OCI-M2 (cell line): ENCODE measurements at regions not wholly inside any gene's neighbourhood (a gene's known extent, or its start where the extent isn't known, plus 50 kb on each side); places are given as distances from the start of the nearest gene placed in this dataset.

Experiments used
- DNase-seq: peaks from one replicate; lab custom pipeline; 2025; ENCODE audit not compliant: unreplicated experiment; lab: John Stamatoyannopoulos, UW

DNA sequence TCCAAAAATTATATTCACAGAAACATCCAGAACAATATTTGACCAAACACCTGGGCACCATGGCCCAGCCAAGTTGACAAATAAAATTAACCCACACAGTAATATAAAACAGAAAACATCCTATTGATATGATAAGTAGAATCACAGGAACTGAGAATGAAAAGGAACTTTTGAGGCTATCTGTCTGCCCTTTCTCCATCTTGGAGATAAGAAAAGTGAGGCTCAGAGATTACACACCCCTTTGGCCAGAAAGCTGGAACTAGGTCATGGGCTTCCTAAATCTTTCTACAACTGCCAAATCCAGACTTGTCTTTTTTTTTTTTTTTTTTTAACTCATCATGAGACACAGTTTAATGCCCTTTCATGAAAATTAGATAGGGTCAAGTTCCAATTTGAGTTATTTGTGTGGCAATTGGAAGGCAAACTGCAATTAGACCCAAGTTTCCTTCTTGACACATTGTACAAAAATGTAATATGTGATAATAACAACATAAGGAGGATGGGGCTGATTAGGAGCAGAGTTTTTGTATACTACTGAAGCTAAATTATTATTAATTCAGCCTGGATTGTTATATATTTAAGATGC is 137.2 kb downstream of the RPL22L1 start:
- DNase-seq: no peak

DNA sequence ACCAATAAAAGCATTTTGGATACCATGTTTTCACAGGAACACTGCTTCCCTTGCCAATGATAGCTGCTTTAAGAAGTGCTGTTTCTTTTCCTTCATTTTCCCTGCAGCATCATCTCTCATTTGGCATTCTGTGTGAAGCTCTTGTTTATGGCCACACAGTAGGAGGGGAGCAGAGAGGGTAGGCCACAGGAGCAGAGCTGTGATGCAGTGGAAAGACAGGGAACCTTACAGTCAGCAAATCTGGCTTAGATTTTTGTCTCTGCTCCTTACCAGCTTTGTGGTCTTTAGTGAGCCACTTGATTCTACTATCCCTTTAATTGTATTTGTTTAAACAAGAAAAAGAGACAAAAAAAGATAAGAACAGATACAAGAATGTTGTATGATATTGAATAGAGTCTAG is 138.7 kb downstream of the RPL22L1 start:
- no peak for DNase-seq

DNA sequence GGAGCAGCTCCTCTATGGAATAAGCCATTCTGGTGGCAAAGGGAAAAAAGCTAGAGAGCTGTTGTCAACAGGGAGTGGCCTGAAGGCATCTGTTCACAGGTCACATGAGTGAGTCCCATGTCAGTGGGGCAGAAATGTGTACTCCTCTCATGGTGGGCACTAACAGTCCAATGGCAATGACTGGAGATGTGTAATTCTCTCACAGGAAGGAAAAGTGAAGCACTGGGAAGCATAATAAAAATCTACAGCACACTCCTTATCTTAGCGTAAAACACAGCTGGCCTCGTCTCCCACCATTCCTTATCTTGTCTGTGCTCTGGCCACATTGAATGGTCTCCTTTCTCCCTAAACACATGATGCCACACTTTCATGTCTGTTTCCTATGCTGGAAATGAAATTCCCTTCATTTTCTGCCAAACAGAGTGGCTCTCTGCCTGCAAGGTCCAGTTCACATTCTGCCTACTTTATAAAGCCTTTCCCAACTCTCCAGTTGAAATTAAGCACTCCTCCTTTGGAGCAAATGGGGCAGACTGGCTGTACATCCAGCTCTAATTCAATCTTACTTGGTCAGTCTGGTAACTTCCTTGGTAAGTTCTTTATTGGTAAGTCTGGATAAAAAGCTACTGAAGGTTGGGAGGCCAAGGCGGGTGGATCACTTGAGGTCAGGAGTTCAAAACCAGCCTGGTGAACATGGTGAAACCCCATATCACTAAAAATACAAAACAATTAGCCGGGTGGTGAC is 139.8 kb downstream of the RPL22L1 start:
- peak; percentile 36 for DNase-seq

DNA sequence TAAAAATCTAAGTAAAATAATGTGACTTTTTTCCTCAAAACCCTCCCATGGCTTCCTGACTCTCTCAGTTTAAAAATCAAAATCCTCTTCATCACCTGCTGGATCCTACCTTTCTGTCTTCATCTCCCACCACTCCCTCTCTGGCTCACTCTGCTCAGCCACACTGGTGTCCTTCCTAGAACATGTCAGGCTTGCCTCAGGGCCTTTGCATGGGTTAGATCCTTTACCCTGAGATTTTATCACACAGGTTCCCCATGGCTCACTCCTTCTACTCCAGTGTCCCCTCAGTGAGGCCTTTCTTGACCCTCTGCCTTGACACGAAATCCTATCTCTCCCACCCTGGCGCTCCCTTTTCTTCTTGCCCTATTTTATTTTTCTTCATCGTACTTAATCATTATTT is 141.8 kb downstream of the RPL22L1 start:
- no peak for DNase-seq

DNA sequence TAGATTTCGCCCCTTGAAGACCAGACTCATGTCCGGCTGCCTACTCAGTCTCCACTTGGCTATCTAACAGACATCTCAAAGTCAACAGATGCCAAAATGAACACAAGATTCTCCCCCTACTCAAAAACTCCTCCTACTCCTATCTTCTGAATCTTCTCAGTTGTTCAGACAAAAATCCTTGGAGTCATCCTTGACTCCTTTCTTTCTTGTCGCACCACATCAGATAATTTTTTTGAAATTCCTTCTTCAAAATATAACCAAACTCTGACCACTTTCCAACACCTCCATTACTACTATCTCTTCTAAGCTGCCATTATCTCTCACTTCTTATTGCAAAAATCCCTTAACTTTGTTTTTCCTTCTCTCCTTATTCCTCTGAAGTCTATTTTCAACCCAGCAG is 141.9 kb upstream of the SLC7A14 start:
- no peak for DNase-seq

DNA sequence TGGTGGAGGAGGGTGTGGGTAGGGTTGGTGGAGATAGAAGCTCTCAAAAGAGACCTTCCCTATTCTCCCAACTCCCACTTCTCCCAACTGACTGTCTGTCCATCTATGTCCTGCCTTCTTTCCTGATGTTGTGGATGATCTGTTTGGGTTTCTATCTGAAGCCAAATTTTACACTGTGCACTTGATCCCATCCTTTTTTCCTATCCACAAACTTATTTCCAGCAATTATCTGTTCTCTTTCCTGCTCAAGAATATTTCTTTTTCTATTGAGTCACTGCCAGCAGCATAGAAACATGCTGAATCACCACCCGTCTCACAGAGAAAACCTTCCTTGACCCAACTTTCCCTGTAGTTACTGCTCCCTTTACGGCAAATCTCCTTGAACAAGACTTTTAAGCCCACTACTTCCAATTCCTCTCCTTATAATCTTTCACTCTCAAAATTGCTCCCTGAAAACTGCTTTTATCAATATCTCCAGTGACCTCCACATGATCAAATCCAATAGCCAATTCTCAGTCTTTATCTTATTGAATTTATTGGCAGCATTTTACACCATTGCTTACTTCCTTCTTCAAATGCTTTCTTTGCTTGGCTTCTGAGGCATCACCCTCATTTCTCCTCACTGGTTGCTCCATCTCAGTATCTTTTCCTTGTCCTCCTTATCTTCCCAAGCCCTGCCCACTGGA is 141.2 kb upstream of the SLC7A14 start:
- DNase-seq: no peak

DNA sequence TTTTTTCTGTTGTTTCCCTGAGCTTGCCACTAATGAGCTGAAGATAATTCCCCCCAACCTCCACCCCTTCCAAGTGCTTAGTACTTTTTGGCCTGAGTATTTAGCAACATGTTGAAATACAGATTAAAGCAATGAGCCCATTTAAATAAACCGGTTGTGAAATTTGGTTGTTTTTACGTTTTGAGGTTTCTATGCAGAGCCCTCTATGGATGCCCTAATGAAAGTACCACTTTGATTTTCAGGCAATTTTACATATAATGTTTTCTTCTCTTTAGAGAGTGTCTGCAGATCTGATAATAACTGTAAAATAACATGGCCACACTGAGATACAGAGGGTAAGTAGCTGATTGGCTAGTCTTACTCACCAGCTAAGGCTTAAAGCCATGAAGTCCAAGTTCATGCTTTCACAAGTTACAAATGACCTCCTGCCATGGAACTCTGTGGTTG is 139.4 kb upstream of the SLC7A14 start:
- no peak for DNase-seq

DNA sequence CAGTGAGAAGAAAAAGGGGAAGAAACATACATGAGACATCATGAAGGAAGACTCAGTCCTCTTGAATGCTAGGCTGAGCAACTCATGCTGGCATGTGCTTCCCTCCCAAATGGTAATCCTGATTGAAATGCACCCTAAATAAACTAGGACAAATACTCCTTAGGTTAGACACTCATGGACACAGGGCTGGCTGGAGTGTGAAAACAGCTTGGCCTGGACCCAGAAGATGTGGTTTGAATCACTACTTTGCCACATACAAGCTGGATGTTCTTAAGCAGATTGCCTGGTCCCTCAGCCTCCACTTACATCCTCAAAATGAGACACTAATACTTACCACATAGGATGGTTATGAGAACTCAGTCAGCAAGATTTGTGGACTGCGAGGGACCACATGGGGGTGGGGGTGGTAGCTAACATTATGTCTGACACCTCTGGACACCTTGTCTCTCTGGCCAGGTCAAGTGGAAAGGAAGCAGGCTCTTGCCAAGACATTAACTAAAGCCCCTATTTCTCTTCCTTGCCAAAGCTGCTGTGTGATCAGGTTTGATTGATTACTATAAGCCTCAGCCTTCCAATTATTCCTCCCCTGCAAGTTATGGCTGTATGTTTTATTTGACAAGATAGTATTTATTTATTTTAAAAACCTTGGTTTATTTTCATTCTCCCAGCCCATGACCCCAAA is 138.9 kb upstream of the SLC7A14 start:
- DNase-seq: no peak

DNA sequence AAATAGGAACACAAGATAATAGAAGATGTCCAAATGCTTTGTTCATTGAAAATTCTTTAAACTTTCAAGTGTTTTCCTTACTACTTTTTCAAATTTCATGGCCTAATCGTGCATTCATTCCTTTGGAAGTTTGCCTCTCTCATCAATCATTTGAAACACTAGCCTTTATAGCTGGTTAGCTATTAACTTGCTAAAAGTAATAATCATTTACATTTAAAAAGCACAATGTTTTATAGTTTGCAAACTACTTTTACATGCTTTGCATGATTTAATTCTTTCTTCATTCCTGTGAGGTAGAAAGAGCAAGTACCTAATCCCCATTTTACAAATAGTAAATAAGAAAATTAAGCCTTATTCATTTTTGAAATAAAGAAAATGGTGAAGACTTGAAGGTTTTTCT is 137.4 kb upstream of the SLC7A14 start:
- DNase-seq: no peak

DNA sequence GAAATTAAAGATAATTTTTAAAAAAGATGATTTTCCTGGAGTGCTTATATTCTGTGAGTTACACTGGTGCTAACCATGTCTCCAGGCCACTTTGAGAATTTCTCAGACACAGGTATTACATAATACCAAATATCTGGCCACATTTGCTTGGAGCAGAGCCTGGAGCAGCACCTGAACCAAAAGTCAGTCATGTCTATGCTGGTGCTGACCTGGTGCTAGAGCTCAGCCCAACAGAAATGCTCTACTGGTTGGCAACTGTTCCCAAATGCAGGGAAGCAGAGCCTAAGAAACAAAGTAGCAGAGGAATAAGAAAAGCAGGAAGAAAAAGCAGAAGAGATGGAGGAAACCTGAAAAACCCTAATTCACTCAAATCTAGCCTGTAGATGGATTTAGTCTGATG is 135.7 kb upstream of the SLC7A14 start:
- DNase-seq: no peak

DNA sequence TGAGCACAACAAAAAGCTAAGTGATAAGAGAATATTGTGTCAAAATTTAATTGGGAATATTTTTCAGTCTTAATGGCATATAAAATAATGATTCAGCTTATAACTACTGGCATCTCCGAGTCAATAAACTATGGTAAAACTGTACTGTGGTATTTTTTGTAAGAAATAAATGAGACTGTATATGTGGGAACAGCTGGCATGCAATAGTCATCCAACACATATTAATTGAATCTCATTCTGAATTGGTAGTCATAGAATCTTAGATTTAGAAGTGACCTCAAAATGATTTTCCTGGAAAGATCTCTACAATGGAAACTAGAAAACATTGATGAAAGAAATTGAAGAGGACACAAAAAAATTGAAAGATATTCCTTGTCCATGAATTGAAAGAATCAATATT is 133.4 kb upstream of the SLC7A14 start:
- DNase-seq: no peak

DNA sequence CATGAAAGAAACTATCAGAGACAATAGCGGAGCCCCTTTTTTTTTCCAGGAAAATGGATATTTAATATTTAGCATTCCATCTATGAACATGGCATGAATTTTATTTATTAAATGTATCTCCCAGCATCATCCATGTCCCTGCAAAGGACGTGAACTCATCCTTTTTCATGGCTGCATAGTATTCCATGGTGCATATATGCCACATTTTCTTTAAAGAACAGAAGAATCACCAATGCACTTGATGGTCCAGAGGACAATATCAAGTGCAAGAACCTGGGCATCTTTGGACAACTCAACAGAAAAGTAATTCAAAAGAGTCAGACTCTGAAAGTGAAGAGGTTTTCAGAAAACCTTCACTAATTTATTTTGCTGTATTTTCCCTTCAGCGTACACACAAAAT is 133.0 kb upstream of the SLC7A14 start:
- no peak for DNase-seq

DNA sequence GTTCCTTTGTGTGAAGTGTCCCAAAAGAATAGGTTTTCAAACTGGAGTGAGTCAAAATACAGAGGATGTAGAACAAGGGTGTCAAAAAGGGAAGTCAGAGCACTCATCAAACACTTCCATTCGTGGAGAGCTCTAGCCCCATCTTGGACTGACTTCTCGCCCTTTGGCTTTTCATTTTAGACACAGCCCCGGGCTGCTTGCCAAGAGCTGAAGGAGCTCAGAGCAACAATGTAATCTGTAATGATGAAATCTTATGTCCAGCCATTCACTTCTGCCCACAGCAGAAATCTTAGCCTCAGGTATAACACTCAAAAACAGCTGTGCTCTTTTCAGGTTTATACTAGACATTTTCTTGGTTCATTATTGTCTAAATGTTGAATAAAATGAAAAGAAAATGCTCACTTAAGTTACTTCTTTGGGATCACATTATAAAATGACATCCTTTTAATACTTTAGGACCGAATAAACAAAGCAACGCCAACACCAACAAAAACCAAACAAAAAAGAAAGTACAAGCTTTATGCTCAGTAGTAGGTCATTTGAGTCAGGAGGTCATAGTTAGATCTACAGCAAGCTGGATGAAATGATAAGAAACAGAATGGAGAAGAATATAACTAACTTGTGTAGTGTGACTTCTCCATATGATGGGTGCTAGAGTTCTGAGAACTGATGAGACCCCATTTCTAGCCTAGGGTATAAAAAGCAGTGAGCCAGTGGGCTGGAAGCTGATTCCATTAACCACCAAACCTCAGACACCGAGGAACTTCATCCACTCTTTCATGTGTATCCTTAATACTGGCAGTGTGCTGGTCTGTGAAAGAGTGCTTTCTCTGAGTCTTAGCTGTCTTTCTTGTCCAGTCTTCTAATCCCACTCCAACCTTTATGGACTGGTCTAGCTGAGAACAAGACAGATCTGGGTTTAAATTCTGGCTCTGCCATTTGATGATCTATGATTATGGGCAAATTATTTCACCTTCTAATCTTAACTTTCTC is 131.8 kb upstream of the SLC7A14 start:
- DNase-seq: no peak

DNA sequence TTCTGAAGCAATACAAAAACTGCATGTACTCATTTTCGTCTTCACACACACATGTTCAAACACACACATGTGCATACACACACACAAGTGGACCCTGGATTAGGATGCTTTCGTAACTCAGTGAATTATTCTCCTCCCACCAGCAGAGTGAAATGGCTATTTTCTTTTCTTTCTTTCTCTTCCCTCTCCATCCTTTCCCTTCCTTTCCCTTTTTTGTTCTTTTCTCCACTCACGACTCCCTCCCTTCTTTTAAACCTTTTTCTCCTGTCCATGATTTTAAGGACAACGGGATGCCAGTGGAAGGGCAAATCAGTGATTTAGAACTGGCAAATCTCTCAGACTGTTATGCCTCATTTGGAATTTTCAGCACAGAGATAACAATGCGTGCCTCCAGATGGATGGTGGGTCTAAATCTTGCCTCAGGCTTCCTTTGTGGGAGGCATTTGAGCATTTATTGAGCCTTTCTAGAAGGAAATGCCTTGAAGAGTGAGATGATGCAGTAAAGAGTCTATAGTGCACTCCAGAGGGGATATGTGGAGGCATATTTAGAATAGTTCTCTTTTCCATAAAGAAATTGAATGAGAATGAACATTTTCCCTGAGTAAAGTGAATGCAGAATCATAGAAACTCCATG is 130.4 kb upstream of the SLC7A14 start:
- no peak for DNase-seq

DNA sequence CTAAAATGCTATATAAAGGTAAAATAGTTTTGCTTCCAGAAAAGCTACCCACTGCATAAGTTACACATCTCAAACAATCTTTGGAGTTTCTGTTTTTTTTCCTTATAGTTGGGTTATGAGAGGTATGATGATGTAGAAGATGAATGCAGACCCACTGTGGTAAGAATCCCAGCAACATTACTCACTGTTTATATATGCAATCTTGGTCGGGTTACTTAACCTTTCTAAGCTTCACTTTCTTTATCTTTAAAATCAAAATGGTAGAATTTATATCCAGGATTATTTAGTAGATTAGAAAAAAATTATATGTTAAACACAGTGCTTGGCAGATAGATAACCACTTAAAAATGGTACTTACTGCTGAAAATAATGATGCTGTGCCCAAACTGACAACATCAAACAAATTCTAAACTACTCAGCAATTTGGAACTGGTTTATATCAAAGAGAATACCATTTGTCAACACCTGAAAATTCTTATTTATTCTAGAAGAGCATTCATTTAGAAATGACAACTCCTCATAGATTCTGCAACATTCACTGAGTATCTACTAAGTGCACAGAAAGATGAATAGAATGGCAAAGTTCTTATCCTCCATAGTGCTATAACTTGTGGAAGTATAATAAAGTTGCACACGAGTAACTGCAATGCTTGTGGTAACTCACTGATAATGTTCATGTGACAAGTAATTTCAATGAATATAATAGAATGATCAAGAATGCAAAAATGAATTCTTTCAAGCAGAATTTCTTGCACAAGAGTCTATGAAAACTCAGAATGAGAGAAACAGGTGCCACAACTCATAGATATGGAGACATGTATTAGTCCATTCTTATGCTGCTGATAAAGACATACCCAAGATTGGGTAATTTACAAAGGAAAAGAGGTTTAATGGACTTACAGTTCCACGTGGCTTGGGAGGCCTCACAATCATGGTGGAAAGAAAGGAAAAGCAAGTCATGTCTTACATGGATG is 129.0 kb upstream of the SLC7A14 start:
- no peak for DNase-seq

DNA sequence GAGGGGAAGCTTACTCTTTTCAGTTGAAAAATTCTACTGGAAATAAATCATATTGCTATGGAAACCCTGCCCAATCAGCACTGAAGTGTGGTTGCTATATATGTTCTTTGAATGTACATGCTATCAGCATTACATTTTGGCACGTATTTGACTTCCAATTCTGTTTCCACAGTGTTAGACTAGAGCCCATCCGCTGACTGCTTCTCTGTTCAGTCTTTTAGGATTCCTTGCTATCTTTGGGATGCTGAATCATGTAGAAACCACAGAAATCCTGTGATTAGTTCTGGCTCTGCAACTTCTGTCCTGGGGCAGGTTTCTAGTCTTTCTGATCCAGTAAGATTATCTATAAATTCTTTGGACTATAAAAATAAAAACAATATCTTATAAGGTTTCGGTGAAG is 128.2 kb upstream of the SLC7A14 start:
- no peak for DNase-seq

DNA sequence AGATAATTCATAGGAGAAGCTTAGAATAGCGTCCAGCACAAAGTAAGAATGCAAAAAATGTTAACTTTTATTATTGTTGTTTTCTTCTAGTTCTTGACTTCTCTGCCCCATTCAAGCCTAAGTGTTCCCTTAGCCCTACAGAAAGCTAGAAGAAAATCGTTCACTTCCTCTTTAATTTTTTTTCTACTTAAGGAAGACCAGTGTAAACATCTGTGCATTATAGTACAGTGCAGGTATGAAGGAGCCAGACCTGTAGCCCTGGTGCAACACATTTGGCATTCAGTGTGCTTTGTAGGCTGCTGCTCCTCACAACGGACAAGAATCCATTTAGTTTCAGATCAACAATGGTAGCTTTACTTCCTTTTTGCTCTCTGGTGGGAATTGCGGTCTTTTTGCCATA is 127.8 kb upstream of the SLC7A14 start:
- no peak for DNase-seq

DNA sequence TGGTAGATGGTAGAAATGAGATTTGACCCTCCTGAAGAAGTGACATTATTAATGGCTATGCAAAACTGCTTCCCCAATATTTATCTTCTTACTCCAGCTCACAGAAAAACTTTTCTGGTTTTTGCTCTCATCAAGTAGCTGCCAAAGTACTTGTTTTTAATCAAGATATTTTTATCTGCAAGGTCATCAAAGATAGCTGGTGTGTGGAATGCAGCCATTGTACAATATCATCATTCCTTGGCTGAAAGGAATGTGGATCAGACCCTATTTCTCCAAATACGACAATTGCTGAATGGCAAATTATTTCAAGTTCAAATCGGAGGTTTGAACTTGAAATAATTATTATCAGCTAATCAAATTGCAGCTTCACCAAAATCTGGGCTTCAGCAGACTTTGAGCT is 126.9 kb upstream of the SLC7A14 start:
- DNase-seq: no peak

DNA sequence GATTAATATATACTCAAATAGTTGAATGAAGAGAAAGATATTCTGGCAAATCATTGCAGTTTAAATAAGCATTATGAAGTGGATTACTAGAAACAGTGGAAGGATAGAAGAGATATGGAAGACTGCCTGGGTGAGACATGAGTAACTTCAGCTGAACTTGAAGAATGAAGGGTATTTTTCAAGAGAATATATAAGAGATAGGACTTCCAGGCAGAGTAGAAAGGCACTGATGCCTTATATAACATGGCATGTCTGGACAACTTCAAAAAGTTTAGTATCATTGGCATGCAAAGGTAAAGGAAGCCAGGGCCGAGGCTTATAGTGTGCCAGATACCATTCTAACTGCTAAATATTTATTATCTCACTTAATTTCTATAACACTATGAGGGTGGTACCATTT is 126.5 kb upstream of the SLC7A14 start:
- no peak for DNase-seq
